Upper lobe of left lung (tissue), 6 donors: ENCODE measurements at regions not wholly inside any gene's neighbourhood (a gene's known extent, or its start where the extent isn't known, plus 50 kb on each side); places are given as distances from the start of the nearest gene placed in this dataset.
A peak's percentile ranks its signal among the peaks of the same experiment; 100 is the strongest.

Experiments
- ATAC-seq, 2 donors: fragments of 200-7000 bp; cut with Tn5 transposase; one replicate each; pipeline ENCODE4 v1.9.1; 2022; ENCODE audit warnings: mild to moderate bottlenecking in 2 of 2, moderate library complexity in 2 of 2; ENCODE audit not compliant: low FRiP score in 2 of 2
- DNase-seq, 2 donors: peaks; one replicate each; pipeline ENCODE4 v3.0.0-alpha.2; 2019 to 2020
- H3K27ac ChIP-seq, 4 donors: fragments of 200-600 bp; sonication (generic); one replicate each; pipeline ENCODE4 v1.5.1; 2016 to 2019
- H3K27me3 ChIP-seq, 4 donors: fragments of 200-600 bp; sonication (generic); one replicate each; pipeline ENCODE4 v1.5.1; 2017 to 2019
- H3K36me3 ChIP-seq, 4 donors: fragments of 200-600 bp; sonication (generic); one replicate each; pipeline ENCODE4 v1.5.1; 2016 to 2019
- H3K4me1 ChIP-seq, 4 donors: fragments of 200-600 bp; sonication (generic); one replicate each; pipeline ENCODE4 v1.5.1; 2018 to 2019
- H3K4me3 ChIP-seq, 4 donors: fragments of 200-600 bp; sonication (generic); one replicate each; pipeline ENCODE4 v1.5.1; 2017 to 2019; ENCODE audit warnings: mild to moderate bottlenecking in 2 of 4, moderate library complexity in 1 of 4
- H3K9me3 ChIP-seq, 4 donors: fragments of 200-600 bp; sonication (generic); one replicate each; pipeline ENCODE4 v1.5.1; 2018 to 2019
- CTCF ChIP-seq, 6 experiments: fragments of 450-650 bp in 4 of 6; fragments of 200-600 bp in 2 of 6; sonication (generic) in 2 of 6; IDR thresholded peaks; one replicate each; pipeline ENCODE4 v1.5.1; 2016 to 2019; ENCODE audit warnings: antibody characterized with exemption in 6 of 6
- EP300 ChIP-seq, 4 donors: sonication (generic); formaldehyde crosslinking; IDR thresholded peaks; one replicate each; pipeline ENCODE4 v1.5.1; 2017; ENCODE audit warnings: antibody characterized with exemption in 4 of 4, control low read depth in 2 of 4
- POLR2A ChIP-seq, 4 donors: fragments of 450-650 bp; IDR thresholded peaks; one replicate each; pipeline ENCODE4 v1.5.1; 2016 to 2017; ENCODE audit warnings: antibody characterized with exemption in 4 of 4, mild to moderate bottlenecking in 2 of 4
- POLR2AphosphoS5 ChIP-seq, 2 donors: sonication (generic); formaldehyde crosslinking; IDR thresholded peaks; one replicate each; pipeline ENCODE4 v1.5.1; 2017; ENCODE audit warnings: antibody characterized with exemption in 2 of 2
- WGBS, 2 donors: methylation state at CpG; one replicate each; pipeline ENCODE4 v1.1.5; 2017 to 2018; 5-methylcytosine and 5-hydroxymethylcytosine counted together
- donor health status: DM: no; HTN: no; CAD: no; lungs with moderate emphysema.
- donor health status: DM: no; HTN: yes; CAD: no; lungs with severe emphysema.

DNA sequence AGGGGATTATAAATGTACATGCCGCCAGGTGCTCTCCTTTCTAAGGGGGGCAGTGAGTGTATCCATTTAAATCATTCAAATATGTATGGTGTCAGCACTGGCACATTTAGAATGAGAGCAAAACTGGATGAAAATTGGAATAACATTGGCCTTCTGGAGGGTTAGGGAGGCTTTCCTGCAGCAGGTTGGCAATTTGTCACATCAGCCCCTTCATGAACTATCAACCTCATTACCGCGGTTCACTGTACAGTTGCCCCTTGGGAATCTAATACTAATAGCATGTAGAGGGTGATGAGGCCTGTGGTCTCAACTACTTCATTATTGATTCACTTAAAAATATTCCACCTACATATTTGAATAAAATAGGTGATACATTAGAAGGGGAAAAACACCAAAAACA, 117.9 kb downstream of the PDHA2 start:
- Histone ChIP-seq H3K36me3 (no peaks in the 10 kb centered on the region), H3K9me3 (no peaks in the 10 kb centered on the region), H3K27me3 (no peaks in the 10 kb centered on the region), H3K4me1 (no peaks in the 10 kb centered on the region), H3K4me3 (no peak overlapping the region), H3K27ac (no peak overlapping the region)
- TF ChIP-seq CTCF (IDR thresholded peaks at IDR 0.05) (no peak), POLR2A (IDR thresholded peaks at IDR 0.05) (no peak), POLR2AphosphoS5 (IDR thresholded peaks at IDR 0.05) (no peak), EP300 (IDR thresholded peaks at IDR 0.05) (no peak)
- no peak for ATAC-seq
- WGBS, 2 donors: 94 to 97% methylated on average over 3 of the region's 3 CpGs
- DNase-seq: no peak

DNA sequence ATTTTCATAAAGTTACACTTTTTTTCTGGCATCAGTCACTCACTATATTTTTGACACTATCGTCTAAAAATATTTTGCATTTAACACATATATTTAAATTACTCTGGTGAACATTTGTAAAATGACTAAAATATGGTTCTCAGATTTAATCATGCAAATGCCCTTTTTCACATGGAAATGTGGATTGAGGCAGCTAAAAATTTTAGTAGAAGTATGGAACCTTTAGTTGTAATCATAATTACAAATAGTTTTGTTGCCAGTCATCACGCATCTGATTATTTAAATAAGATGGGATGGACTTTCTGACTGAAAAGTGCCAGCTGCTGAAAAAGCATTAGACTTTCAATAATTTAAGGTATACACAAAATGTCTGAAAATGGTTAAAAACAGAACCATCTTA, 119.3 kb downstream of the PDHA2 start:
- DNase-seq (no peak), ATAC-seq (no peak)
- no peak overlapping the region for H3K27ac ChIP-seq
- WGBS, 2 donors: 90 to 96% methylated on average over 2 of the region's 2 CpGs
- no peaks in the 10 kb centered on the region for H3K36me3 ChIP-seq
- H3K4me1 ChIP-seq: no peaks in the 10 kb centered on the region
- no peaks in the 10 kb centered on the region for H3K27me3 ChIP-seq
- H3K4me3 ChIP-seq: no peak overlapping the region
- no peak for TF ChIP-seq POLR2AphosphoS5 (IDR thresholded peaks at IDR 0.05)
- no peak for TF ChIP-seq EP300 (IDR thresholded peaks at IDR 0.05)
- no peak for TF ChIP-seq POLR2A (IDR thresholded peaks at IDR 0.05)
- no peak for TF ChIP-seq CTCF (IDR thresholded peaks at IDR 0.05)
- H3K9me3 ChIP-seq: no peaks in the 10 kb centered on the region

DNA sequence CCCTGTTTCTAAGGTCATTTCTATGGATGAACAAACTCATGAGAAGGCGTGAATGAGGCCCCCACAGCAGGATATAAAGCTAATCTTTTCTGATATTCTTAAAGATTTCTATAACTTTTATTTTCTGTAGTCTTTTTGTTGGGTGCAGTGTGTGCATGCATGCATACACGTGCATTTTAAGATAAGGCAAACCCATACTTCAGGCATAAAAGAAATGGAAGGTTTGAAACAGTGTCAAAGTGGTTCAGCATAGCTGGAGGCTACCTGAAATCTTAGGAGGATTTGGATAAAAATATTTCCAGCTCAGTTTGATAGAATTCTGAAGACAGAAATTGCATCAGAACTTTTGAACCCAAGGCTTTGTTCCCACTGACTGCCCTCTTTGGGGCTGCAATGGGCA, 119.7 kb downstream of the PDHA2 start:
- no peak overlapping the region for H3K27ac ChIP-seq
- DNase-seq (no peak), ATAC-seq (no peak)
- H3K4me3 ChIP-seq: no peak overlapping the region
- 76 to 81% methylated on average over 2 of the region's 2 CpGs for WGBS, 2 donors
- no peaks in the 10 kb centered on the region for H3K36me3 ChIP-seq
- H3K27me3 ChIP-seq: no peaks in the 10 kb centered on the region
- H3K4me1 ChIP-seq: no peaks in the 10 kb centered on the region
- no peaks in the 10 kb centered on the region for H3K9me3 ChIP-seq
- TF ChIP-seq EP300 (IDR thresholded peaks at IDR 0.05) (no peak), POLR2AphosphoS5 (IDR thresholded peaks at IDR 0.05) (no peak), POLR2A (IDR thresholded peaks at IDR 0.05) (no peak), CTCF (IDR thresholded peaks at IDR 0.05) (no peak)

GRCh38 chr4:95963456-95963855, 123.6 kb downstream of the PDHA2 start:
- WGBS, 2 donors: 44 to 53% methylated on average over 3 of the region's 3 CpGs
- ATAC-seq (no peak), DNase-seq (no peak)
- TF ChIP-seq POLR2AphosphoS5 (IDR thresholded peaks at IDR 0.05): no peak
- no peak for TF ChIP-seq CTCF (IDR thresholded peaks at IDR 0.05)
- no peak for TF ChIP-seq EP300 (IDR thresholded peaks at IDR 0.05)
- TF ChIP-seq POLR2A (IDR thresholded peaks at IDR 0.05): no peak
- Histone ChIP-seq H3K27ac (no peak overlapping the region), H3K9me3 (no peaks in the 10 kb centered on the region), H3K27me3 (no peaks in the 10 kb centered on the region), H3K36me3 (no peaks in the 10 kb centered on the region), H3K4me3 (no peak overlapping the region), H3K4me1 (no peaks in the 10 kb centered on the region)

- ATAC-seq: peak; percentile 21 to 50
- WGBS, 2 donors: 86 to 100% methylated on average over 2 to 8 of the region's 13 CpGs
- Histone ChIP-seq H3K4me1 (no peaks in the 10 kb centered on the region), H3K27ac (no peak overlapping the region), H3K36me3 (no peaks in the 10 kb centered on the region), H3K27me3 (no peaks in the 10 kb centered on the region), H3K9me3 (peaks cover 0 to 5% (median 2%) of the 10 kb centered on the region in 4 donors), H3K4me3 (no peak overlapping the region)
- peak in 1 of 2 donors; percentile 54 for DNase-seq
- TF ChIP-seq POLR2A (IDR thresholded peaks at IDR 0.05) (no peak), EP300 (IDR thresholded peaks at IDR 0.05) (no peak), POLR2AphosphoS5 (IDR thresholded peaks at IDR 0.05) (no peak), CTCF (IDR thresholded peaks at IDR 0.05) (no peak)
Measured at GRCh38 chr4:95979961-95980876, 140.3 kb downstream of the PDHA2 start.
